BJ (cell line): ENCODE measurements at regions not wholly inside any gene's neighbourhood (a gene's known extent, or its start where the extent isn't known, plus 50 kb on each side); places are given as distances from the start of the nearest gene placed in this dataset.

Experiments used
- CTCF ChIA-PET: fragments of 350-600 bp; formaldehyde crosslinking; extraction: SDS; loops from one replicate; lab custom pipeline; 2021; ENCODE audit warnings: antibody characterized with exemption, inconsistent platforms; lab: Yijun Ruan, JAX
- POLR2A ChIA-PET: fragments of 300-600 bp; sonication (Branson Sonifier 250); formaldehyde crosslinking; extraction: SDS; loops from one replicate; lab custom pipeline; 2021; ENCODE audit warnings: antibody characterized with exemption; lab: Charles Lee
- DNase-seq: peaks from one replicate; pipeline ENCODE4 v3.0.0-alpha.2; 2011; ENCODE audit warnings: low read depth
- H3K27me3 ChIP-seq: 2 replicates; pipeline ENCODE4 v1.6.0; 2011; ENCODE audit warnings: low read length; ENCODE audit not compliant: control insufficient read depth, insufficient read depth
- H3K36me3 ChIP-seq: 2 replicates; pipeline ENCODE4 v1.5.1; 2011; ENCODE audit warnings: low read length; ENCODE audit not compliant: control insufficient read depth, insufficient read depth
- H3K4me3 ChIP-seq: 2 replicates; pipeline ENCODE4 v1.5.1; 2011; ENCODE audit warnings: low read depth, mild to moderate bottlenecking, control low read depth, low read length
- TF ChIP-seq, protein P1 (sequence below): IDR thresholded peaks from 2 replicates; pipeline ENCODE4 v1.5.1; 2011; ENCODE audit warnings: low read depth, mild to moderate bottlenecking, control low read depth, inconsistent platforms, low read length, moderate library complexity; ENCODE audit not compliant: insufficient read depth

DNA sequence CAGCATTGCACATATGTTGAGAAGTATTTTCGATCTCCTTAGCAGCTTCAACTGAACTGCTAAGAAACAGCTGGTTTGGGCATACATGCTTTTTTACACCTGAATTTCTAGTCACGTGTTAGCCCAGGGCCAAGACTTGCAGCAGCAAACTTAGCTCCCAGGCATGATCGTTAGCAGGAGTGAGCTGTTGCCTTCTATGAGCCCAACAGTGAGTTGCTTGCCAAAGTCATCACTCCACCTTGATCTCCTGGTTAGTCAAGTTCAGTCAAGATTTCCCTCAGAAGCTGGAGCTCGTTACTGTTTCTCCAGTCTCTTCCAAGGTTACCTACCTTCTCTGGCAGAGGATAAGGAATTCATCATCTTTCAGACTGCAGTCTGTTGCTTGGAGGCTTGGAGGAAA is 100.4 kb upstream of the SEMA6D start:
- CTCF ChIA-PET = no interaction called here
- Histone ChIP-seq H3K27me3 (no peaks in the 10 kb centered on the region; the same call in 1 of the 2 replicates), H3K36me3 (no peaks in the 10 kb centered on the region), H3K4me3 (no peak overlapping the region)
- TF ChIP-seq, protein P1, sequence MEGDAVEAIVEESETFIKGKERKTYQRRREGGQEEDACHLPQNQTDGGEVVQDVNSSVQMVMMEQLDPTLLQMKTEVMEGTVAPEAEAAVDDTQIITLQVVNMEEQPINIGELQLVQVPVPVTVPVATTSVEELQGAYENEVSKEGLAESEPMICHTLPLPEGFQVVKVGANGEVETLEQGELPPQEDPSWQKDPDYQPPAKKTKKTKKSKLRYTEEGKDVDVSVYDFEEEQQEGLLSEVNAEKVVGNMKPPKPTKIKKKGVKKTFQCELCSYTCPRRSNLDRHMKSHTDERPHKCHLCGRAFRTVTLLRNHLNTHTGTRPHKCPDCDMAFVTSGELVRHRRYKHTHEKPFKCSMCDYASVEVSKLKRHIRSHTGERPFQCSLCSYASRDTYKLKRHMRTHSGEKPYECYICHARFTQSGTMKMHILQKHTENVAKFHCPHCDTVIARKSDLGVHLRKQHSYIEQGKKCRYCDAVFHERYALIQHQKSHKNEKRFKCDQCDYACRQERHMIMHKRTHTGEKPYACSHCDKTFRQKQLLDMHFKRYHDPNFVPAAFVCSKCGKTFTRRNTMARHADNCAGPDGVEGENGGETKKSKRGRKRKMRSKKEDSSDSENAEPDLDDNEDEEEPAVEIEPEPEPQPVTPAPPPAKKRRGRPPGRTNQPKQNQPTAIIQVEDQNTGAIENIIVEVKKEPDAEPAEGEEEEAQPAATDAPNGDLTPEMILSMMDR = no peak
- no peak for DNase-seq
- POLR2A ChIA-PET = no interaction called here

DNA sequence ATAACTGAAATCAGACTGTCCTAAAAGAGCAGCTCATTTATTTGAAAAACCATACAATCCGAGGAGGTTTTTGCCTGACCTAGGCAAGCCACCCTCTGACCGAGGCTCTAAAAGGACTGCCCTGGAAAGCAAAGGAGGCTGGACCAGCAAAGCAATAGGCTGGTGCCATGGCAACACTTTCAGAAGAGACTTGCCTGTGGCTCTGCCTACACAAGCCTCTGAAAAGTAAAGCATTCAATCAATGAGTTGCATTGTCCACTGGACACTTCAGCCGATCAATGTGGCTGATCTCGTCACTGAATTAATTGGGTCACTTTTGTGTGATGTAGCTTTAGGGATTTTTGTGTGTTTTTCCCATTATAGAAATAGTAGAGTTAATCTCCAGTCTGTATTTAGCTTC is 99.1 kb upstream of the SEMA6D start:
- TF ChIP-seq, protein P1 = no peak
- ChIA-PET POLR2A (no interaction called here), CTCF (no interaction called here)
- Histone ChIP-seq H3K27me3 (no peaks in the 10 kb centered on the region; the same call in 1 of the 2 replicates), H3K36me3 (no peaks in the 10 kb centered on the region), H3K4me3 (no peak overlapping the region)
- DNase-seq = no peak

DNA sequence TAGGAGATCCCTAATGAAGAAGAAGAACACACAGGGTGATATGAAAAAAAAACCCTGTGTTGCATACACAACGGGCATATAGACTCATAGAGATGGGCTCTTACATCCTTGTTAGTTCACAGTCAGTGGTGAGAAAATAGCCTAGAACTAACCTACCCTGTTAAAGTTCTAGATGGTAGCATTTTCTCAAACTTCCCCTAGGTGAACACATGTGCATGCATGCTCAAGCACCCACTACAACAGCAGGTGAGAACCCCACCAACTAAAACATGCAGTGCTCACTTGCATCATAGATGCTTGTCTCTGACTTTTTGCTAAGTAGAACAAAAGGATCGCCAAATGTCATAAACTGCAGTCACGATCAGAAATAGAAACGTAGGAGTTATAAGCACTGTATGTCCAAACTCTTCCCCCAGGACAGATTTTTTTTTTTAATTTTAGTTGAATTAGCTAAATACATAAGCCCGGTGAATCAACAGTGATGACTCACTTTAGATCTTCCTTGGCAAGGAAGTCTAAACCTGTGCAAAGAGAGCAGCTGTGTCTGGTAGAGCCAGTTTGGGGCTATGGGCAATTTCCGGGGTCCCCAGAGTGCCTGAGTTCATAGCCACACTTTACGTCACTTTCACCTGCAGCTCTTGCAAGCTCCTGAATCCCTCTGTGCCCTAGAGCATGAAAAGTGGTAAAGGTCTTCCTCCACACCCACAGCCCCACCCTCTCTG is 96.2 kb upstream of the SEMA6D start:
- Histone ChIP-seq H3K4me3 (no peak overlapping the region), H3K27me3 (no peaks in the 10 kb centered on the region; the same call in 1 of the 2 replicates), H3K36me3 (no peaks in the 10 kb centered on the region)
- TF ChIP-seq, protein P1 = no peak
- DNase-seq = no peak
- POLR2A ChIA-PET = no interaction called here
- CTCF ChIA-PET = interaction anchor here (1.0 to 1.6 kb wide), 2 partner anchors 17 to 84 kb away, joined by 3 read pairs; no protein-coding TSS in a partner anchor

DNA sequence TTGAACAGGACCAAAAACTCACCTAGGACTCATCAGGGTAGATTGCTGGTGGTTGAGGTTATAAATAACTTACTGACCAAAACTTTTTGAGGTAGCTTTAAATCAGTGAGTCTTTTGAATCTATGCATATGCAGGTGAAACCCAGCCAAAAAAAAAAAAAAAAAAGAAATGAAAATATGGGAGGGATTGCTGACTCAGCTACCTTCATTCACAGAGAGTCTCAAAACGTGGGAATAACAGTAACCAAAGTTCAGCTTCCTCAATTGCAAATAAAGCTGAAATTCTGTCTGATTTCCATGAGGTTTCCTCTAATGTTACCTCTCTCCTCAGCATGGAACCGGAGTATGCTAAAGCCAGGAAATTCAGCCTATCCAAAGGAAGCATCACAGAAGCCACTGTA is 95.2 kb upstream of the SEMA6D start:
- TF ChIP-seq, protein P1 = no peak
- Histone ChIP-seq H3K36me3 (no peaks in the 10 kb centered on the region), H3K4me3 (no peak overlapping the region), H3K27me3 (no peaks in the 10 kb centered on the region)
- CTCF ChIA-PET = interaction anchor here (1.0 to 1.6 kb wide), 2 partner anchors 18 to 85 kb away, joined by 3 read pairs; no protein-coding TSS in a partner anchor
- no peak for DNase-seq
- POLR2A ChIA-PET = no interaction called here

DNA sequence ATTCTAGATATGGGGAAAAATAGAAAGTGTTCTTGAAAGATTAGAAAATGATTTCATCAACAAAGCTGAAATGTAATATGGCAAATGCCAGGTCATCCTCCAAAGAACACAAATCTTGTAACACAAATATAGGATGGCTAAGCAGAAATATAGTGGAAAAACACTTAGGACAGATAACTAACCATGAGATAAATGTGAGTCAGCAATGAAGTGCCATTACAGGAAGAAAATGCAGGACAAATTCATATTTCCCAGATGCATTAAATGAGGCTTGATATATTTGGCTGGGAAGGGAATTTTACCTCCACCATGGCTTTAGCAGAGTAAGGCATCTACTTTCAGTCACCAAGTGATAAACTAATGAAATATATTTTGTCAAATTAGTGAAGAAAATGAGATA is 92.8 kb upstream of the SEMA6D start:
- ChIA-PET POLR2A (no interaction called here), CTCF (no interaction called here)
- Histone ChIP-seq H3K36me3 (no peaks in the 10 kb centered on the region), H3K27me3 (no peaks in the 10 kb centered on the region), H3K4me3 (no peak overlapping the region)
- TF ChIP-seq, protein P1 = no peak
- DNase-seq = no peak
